Middle frontal gyrus (tissue), 1 donor: ENCODE measurements at regions not wholly inside any gene's neighbourhood (a gene's known extent, or its start where the extent isn't known, plus 50 kb on each side); places are given as distances from the start of the nearest gene placed in this dataset.

Experiments
- DNase-seq: peaks from one replicate; pipeline ENCODE4 v3.0.0-alpha.2; 2015; ENCODE audit warnings: low spot score; ENCODE audit errors: extremely low spot score

GRCh38 chrX:100512471-100512870 is 72.3 kb upstream of the TNMD start:
- DNase-seq, result no peak

- no peak for DNase-seq
Measured at GRCh38 chrX:100494646-100495370, 84.7 kb upstream of the PCDH19 start.

DNA sequence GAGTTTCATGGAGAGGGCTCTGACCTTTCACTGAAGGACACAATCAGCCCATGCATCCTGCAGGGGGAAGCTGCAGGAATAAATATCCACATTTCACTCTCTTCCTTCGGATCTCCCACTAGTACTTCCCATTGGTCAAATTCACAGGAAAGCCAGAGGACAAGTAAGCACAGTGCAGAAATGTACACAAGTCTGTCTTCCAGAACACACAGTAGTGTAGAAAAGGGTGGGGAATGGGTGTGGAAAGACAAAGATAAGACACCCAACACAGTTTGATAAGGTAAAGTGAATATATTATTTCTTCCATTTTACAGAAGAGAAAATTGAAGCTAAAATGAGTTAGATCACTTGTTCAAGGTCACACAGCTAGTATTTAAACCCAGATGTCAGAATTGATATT is 81.1 kb upstream of the PCDH19 start:
- no peak for DNase-seq

DNA sequence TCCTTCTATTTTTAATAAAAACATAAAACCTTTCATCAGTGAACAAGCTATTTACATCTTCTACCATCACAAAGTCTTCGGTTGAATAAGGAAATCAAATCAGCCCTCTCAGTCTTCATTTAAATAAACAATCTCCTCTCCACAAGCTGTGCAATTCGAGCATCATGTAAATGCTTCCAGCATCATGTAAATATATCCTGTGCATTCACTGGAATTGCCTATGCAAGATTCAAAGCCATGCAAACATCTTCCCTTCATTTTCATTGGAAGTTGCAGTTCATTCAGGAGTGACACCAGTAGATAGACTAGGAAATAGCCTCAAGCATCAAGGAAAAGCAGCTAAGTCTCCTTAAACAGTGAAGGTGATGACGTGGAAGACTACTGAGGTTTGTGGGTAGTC is 77.7 kb upstream of the PCDH19 start:
- DNase-seq, result no peak

DNA sequence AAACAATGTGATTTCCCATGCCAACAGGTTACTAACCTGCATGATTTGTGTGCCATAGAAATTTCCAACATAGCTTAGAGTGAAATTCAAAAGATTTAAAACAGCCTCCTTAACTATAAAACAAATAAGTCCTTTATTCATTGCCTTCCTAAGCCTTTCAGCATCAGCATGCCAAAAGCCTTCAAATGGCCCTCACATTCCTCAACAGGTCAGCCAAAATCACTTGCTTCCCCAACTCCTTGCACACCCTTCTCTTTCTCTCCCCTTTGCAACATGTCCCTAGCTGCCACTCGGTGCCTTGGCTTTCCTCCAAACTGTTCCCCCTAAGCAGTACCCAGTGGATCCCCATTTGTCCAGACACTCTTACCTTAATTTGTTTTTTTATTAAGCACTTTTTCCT is 74.9 kb upstream of the PCDH19 start:
- no peak for DNase-seq

DNA sequence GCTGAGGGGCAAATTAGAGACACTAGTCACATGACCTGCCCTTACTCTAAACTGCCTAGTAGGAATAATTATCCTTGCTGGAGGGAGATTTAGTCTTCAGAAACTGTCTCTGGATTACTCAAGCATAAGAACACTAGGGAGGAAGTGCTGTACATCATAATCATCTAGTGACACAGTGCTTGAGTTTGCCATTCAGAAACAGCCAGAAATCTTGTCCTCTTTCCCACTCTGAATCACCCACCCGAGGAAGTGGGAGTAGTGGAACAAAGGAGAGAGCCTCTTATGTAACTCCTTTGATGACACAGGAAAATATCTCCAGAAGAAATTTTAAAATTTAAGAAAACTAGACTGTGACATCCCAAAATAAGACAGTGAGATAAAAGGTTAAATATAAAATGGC is 69.3 kb upstream of the PCDH19 start:
- peak; percentile 4 for DNase-seq

DNA sequence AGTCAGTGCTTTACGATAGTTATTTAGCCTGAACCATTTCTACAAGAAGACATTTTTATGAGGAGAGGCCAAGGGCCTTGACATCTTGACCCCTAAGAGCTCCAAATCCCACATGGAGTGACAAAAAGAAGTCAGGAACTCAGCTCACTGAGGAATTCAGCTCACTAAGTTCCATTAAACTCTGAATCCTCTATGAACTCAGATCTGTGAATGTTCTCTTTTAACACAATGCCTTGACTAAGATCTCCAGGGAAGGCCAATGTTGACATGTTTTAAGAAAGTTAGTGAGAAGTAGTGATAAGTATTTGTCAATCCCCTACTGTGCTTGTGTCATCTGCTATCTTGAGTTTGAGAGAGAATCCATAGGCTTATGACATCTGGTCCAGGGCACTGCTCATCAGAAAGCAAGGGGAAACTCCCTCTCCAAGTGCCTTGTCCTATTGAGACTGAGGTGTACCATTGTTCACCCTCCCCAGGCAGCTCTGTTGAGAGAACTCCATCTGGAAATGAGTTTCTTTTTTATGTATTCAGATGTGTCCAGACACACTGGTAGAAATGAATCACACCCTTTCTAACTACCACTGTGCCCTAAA is 68.7 kb upstream of the PCDH19 start:
- no peak for DNase-seq

DNA sequence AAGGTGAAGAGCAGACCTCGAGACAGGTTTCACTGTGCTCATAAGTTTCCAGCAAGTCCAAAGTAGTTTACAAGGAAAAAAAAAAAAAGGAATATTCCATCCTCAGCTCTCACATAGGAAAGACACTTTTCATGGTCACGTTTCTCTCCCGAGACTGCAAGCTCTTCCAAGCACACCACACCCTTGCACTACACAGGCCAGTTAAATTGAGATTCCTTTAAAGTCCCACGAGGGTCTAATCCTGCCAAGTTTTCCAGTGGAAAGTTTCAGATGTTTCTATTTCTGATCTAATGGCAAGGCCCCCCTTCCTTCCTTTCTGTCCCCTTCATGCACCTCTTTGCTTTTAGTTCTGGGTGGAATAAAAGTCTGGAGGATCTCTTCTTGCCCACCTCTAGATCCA is 67.9 kb upstream of the PCDH19 start:
- no peak for DNase-seq

DNA sequence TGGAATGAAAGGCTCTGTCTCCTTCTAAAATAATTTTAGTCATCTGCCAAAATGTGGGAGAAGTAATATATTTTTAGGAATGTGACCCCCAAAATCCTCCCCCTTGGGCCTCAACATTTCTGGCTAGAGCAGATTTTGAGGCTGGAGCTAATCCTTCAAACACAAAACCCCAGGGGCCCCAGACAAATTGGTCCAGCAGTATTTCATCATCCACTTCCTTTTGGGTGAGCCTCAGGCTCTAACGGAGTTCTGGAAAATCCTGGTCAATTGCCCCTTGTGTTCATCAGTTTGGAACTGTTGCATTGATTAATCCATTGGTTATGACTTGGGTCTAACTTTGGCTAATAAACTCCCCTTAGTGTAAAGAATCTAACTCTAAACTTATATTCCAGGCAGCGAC is 67.4 kb upstream of the PCDH19 start:
- no peak for DNase-seq
